HG03139 (cell line): ENCODE measurements at regions not wholly inside any gene's neighbourhood (a gene's known extent, or its start where the extent isn't known, plus 50 kb on each side); places are given as distances from the start of the nearest gene placed in this dataset.
A peak's percentile ranks its signal among the peaks of the same experiment; 100 is the strongest.

Experiments
- ATAC-seq: cut with Tn5 transposase; IDR thresholded peaks from one replicate; pipeline ENCODE4 v1.9.1; 2021; ENCODE audit not compliant: unreplicated experiment

DNA sequence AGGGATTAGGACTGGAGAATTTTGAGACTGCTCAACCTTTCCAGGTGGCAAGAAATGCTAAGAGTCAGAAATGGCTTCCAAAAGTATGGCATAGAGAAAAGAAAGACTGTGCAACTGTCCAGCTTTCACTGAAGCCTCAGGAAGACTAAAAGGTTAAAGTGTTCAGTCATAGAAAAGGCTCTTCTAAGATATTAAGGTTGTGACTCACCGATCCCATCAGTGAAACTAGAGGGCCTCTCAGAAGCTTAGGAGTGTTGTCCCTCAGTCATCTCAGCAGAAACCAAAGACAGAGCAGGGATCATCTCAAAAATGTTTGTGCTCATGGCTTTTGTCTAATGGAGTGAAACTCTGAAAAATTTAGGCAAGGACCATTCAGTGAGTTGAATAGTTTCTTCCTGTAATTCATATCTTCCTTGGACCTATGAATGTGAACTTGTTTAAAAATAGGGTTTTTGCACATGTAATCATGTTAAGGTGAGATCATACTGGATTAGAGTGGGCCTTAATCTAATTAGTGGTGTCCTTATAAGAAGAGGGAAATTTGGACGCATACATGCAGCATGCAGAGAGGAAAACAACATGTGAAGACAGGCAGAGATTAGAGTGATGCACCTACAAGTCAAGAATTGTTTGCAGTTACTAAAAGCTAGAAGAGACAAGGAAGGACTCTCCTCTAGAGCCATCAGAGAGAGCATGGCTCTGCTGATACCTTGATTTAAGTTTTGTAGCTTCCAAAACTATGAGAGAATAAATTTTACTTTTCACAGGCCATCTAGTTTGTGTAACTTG is 71.3 kb downstream of the RPE65 start:
- ATAC-seq = no peak

GRCh38 chr1:68377098-68377497 is 72.7 kb downstream of the RPE65 start:
- no peak for ATAC-seq

- ATAC-seq = no peak
Observed at GRCh38 chr1:68376441-68376840, 73.3 kb downstream of the RPE65 start.

DNA sequence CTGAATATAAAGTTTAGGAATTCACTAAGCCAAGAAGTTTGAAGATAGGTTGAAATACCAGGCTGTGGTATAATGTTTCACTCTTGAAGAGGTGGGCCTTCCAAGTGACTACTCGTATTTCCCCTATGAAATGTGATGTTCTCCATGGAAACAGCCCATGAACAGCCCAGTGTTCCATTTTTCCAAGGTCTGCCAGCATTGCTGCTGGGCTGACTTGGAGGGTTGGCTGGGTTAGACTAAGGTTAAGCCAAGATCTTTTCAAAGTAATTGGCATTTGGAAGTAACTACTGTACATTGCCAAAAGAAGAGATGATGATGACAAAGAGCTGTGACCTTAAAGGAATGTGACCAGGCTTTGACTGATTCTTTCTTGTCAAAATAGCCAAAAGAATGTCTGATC is 73.8 kb downstream of the RPE65 start:
- ATAC-seq = no peak

GRCh38 chr1:68373173-68373572 is 76.6 kb downstream of the RPE65 start:
- no peak for ATAC-seq

DNA sequence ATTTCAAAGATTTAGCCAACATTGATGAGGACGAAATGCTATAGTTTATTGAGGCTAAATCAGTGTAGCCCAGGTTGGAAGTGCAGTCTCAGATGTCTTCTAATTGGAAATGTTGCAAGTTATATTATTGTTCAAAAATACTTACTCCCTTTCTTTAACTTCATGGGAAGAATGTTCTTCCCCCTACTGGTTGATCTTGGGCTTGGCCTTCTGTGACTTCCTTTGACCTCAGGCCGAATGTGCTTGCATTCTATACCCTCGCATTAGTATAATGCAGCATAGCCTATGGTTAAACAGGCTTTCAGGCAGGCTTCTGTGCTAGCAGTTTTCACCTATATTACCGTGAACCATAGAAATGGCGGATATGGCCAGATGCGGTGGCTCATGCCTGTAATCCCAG is 77.3 kb downstream of the RPE65 start:
- ATAC-seq = no peak

DNA sequence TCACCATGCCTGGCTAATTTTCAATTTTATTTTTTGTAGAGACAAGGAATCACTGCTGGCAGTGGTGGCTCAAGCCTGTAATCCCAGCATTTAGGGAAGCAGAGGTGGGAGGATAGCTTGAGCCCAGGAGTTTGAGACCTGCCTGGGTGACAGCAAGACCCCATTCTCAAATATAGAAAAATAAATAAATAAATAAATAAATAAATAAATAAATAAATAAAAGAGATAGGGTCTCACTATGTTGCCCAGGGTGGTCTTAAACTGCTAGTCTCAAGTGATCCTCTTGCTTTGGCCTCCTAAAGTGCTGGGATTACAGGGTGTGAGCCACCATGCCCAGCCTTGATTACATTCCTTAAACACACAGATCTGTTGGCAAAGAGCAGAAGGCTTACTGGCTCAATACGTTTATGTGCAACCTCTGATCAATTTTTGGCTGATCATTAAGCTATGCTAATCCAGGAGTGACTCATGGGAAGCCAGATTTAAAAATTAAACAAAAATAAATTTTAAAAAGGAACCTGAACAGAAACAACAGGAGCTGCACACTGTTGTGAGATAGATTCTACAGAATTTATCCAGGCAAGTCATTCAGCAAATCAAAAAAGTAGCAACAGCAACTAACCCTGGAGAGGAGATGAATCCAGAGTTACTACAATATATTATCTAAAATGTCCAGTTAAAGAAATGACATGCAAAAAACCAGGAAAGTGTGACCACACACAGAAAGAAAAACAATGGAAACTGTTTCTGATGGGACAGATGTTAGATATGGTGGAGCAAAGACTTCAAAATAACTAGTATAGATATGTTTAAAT is 79.4 kb downstream of the RPE65 start:
- ATAC-seq = no peak

- ATAC-seq = no peak
Observed at GRCh38 chr1:68366572-68366971, 83.2 kb downstream of the RPE65 start.

DNA sequence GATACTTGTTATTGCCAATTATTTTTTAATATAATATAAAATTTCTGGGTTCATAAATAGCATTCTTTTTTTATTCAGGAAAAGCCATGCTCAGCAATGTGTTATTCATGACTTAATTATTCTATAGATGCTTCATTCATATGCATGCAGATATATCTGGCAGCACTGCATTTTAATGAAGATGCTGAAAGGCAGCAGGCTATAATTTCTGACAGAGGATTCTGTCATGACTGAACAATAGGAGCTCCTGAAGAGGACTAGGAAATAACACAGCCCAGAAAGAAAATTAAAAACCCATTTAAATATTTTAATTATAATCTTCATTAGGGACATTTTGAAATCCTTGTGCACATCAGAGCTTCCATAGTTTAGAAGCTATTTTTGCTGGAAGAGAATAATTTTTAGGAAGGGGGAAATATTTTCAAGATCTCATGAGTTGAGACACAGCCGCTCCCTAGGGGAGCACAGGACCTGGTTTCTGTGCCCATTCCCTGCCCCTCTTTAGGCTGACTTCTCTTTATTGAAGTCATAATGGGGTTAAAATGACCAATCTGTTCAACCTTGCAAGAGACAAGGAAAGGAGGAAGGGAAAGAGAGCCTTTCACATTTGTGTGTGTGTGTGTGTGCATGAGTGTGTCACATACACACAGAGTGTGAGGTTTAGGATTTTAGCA is 83.9 kb downstream of the RPE65 start:
- no peak for ATAC-seq

- ATAC-seq = no peak
Observed at GRCh38 chr1:68363339-68363738, 86.4 kb downstream of the RPE65 start.

DNA sequence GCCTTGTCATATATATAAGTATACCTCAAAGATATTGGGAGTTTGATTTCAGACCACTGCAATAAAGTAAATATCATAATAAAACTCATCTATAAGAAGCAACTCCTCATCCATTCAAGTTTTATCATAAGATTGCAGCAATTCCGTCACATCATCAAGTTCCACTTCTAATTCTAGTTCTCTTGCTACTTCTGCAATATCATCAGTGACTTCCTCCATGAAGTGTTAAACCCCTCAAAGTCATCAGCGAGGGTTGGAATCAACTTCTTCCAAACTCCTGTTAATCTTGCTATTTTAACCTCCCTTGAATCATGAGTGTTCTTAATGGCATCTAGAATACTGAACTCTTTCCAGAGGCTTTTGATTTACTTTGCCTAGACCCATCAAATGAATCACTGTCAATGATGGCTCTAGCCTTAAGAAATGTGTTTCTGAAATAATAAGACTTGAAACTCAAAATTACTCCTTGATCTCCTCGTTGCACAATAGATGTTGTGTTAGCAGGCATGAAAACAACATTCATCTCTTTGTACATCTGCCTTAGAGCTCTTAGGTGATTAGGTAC is 88.3 kb downstream of the RPE65 start:
- no peak for ATAC-seq

DNA sequence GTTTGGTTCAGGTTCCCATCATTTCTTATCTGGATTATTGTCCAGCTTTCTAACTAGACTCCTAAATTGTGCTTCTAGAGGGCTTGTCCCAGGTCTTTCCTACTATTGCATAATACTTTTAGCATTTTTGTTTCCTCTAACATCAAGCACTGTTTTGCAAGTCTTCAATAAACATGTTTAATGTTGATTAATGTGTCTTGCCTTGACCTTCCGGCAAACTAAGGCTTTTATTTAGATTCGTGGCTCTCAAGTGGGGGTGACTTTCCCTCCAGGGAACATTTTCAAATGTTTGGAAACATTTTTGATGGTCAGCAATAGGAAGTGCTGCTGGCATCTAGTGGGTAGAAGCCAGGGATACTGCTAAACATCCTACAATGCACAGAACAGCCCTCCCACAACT is 90.7 kb downstream of the RPE65 start:
- no peak for ATAC-seq

- ATAC-seq = no peak
Observed at GRCh38 chr1:68358439-68358838, 91.3 kb downstream of the RPE65 start.

DNA sequence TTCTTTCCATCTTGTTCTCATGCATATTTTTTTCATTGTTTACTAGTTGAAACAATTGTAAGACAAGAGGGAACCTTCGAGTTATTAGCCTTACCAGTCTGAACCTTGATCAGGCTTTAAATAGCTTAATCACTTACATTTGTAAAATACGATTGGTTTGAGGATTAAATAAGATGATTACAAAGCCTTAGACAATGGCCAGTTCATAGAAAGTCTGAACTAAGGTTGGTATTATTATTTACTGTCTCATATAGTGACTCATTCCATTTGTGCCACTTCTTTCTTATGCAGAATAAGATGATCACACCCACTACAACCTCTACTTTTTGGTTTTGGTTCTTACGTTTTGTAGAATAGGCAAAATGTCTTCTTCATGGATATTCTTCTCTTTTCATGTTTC is 94.1 kb downstream of the RPE65 start:
- ATAC-seq = no peak

GRCh38 chr1:68352202-68352601 is 97.6 kb downstream of the RPE65 start:
- ATAC-seq = no peak

GRCh38 chr1:68347415-68347814 is 102.3 kb downstream of the RPE65 start:
- peak; percentile 92 for ATAC-seq

- no peak for ATAC-seq
Observed at GRCh38 chr1:68346188-68346808, 103.5 kb downstream of the RPE65 start.

DNA sequence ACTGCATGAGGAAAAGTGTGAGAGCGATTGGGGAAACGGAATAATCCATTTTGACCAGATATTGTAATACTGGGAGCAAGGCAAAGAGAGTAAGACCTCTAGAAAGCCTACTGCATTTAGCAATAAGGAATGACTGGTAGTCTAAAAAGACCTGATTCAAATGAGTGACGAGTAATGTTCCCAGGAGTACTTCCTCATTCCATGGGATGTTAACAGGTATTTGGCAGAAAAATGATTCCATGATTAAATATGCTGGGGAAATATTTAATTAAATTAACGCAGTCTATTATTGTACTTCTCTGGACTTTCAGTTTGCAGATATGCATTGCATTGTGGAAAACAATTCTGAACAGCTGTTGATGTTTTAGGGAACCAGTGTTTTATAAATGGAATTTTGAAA is 105.5 kb downstream of the RPE65 start:
- ATAC-seq = no peak

GRCh38 chr1:68340951-68341350 is 108.6 kb upstream of the WLS start:
- ATAC-seq = no peak

DNA sequence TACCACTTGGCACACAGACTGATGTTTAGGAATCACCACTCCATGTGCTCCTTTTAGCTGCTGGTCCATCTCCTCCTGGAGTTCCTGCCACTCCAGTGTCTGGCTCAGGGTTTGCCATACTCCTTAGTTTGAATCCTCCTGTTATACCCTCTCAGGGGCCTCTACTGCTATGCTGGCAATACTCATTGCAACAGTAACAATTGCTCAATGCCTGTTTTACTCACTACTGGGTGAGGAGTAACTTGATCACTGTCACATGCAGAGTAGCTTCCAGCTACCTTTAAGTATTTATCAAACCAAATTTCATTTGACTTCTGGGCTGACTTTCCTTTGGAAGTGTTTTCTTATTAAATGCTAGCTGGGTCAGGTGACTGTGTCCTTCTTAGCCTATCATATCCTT is 107.2 kb upstream of the WLS start:
- no peak for ATAC-seq

- ATAC-seq = no peak
Observed at GRCh38 chr1:68338081-68338480, 105.8 kb upstream of the WLS start.
